ENCODE measurements at regions not wholly inside any gene's neighbourhood (a gene's known extent, or its start where the extent isn't known, plus 50 kb on each side); places are given as distances from the start of the nearest gene placed in this dataset.

- TF ChIP-seq, protein P1, sequence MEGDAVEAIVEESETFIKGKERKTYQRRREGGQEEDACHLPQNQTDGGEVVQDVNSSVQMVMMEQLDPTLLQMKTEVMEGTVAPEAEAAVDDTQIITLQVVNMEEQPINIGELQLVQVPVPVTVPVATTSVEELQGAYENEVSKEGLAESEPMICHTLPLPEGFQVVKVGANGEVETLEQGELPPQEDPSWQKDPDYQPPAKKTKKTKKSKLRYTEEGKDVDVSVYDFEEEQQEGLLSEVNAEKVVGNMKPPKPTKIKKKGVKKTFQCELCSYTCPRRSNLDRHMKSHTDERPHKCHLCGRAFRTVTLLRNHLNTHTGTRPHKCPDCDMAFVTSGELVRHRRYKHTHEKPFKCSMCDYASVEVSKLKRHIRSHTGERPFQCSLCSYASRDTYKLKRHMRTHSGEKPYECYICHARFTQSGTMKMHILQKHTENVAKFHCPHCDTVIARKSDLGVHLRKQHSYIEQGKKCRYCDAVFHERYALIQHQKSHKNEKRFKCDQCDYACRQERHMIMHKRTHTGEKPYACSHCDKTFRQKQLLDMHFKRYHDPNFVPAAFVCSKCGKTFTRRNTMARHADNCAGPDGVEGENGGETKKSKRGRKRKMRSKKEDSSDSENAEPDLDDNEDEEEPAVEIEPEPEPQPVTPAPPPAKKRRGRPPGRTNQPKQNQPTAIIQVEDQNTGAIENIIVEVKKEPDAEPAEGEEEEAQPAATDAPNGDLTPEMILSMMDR (conservative IDR thresholded peaks at IDR 0.05) = no peak
- H3K27ac ChIP-seq = no peak overlapping the region
Measured at GRCh38 chr5:10875201-10875768, 114.3 kb upstream of the DAP start.

- H3K27ac ChIP-seq = no peak overlapping the region
- TF ChIP-seq, protein P1 (conservative IDR thresholded peaks at IDR 0.05) = no peak
Measured at GRCh38 chr5:10874541-10874940, 113.5 kb upstream of the DAP start.

DNA sequence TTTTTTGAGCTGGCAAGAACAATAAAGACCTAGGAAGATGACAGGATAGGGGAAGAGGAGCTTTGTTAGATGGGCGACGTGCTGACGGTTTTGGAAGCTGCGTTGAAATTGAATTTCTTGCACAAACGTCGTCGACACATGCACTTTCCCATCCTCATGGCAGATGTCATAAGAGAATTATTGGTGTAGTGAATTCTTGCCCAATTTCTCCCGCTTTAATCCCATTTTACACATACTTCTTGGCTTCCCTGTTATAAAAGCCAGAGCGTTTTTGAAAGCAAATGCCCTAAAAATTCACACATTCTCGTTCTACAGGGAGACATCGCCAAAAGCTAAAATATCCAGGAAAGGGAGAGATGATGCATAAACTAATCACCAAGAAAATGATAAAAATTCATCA lies 109.8 kb upstream of the DAP start:
- no peak overlapping the region for H3K27ac ChIP-seq
- TF ChIP-seq, protein P1 (conservative IDR thresholded peaks at IDR 0.05) = no peak

GRCh38 chr5:10868956-10869355 lies 107.9 kb upstream of the DAP start:
- H3K27ac ChIP-seq = no peak overlapping the region
- TF ChIP-seq, protein P1 (conservative IDR thresholded peaks at IDR 0.05) = no peak

- TF ChIP-seq, protein P1 (conservative IDR thresholded peaks at IDR 0.05) = no peak
- H3K27ac ChIP-seq = no peak overlapping the region
Measured at GRCh38 chr5:10867389-10868303, 106.6 kb upstream of the DAP start.

- H3K27ac ChIP-seq = no peak overlapping the region
- TF ChIP-seq, protein P1 (conservative IDR thresholded peaks at IDR 0.05) = 0 out of 2 replicates have a peak, but pooled peaks have one; percentile 17
Measured at GRCh38 chr5:10866913-10867312, 105.9 kb upstream of the DAP start.

GRCh38 chr5:10863763-10864383 lies 102.8 kb upstream of the DAP start:
- H3K27ac ChIP-seq = no peak overlapping the region
- TF ChIP-seq, protein P1 (conservative IDR thresholded peaks at IDR 0.05) = peak; percentile 88
